ENCODE measurements at regions not wholly inside any gene's neighbourhood (a gene's known extent, or its start where the extent isn't known, plus 50 kb on each side); places are given as distances from the start of the nearest gene placed in this dataset.

- TF ChIP-seq POLR2A (IDR thresholded peaks at IDR 0.05) (no peak), CTCF (IDR thresholded peaks at IDR 0.05) (no peak)
- intact Hi-C loops (cut with DNase I; ENCODE audit: low total_unique reads), result loop anchor here (10.0 kb wide), 1 partner anchor 136 kb away; no protein-coding TSS in a partner anchor
- DNase-seq (ENCODE audit: low spot score in 2 of 2), result no peak
- H3K4me3 ChIP-seq (ENCODE audit: low read depth, poor library complexity, severe bottlenecking), result no peak overlapping the region
- WGBS, 2 donors, result 86 to 90% methylated on average over 4 of the region's 4 CpGs
These were observed 63.7 kb upstream of the EED start for GRCh38 chr11:86180851-86181250.

GRCh38 chr11:86180423-86180822 is 64.1 kb upstream of the EED start:
- intact Hi-C loops (cut with DNase I; ENCODE audit: low total_unique reads), result loop anchor here (10.0 kb wide), 1 partner anchor 136 kb away; no protein-coding TSS in a partner anchor
- no peak for DNase-seq (ENCODE audit: low spot score in 2 of 2)
- no peak overlapping the region for H3K4me3 ChIP-seq (ENCODE audit: low read depth, poor library complexity, severe bottlenecking)
- TF ChIP-seq POLR2A (IDR thresholded peaks at IDR 0.05) (no peak), CTCF (IDR thresholded peaks at IDR 0.05) (no peak)
- WGBS, 2 donors, result 82 to 87% methylated on average over 6 of the region's 6 CpGs

- no peak for DNase-seq (ENCODE audit: low spot score in 2 of 2)
- WGBS, 2 donors, result 76 to 80% methylated on average over 5 of the region's 5 CpGs
- no peak overlapping the region for H3K4me3 ChIP-seq (ENCODE audit: low read depth, poor library complexity, severe bottlenecking)
- intact Hi-C loops (cut with DNase I; ENCODE audit: low total_unique reads), result loop anchor here (10.0 kb wide), 1 partner anchor 135 kb away; no protein-coding TSS in a partner anchor
- TF ChIP-seq CTCF (IDR thresholded peaks at IDR 0.05), result no peak
- no peak for TF ChIP-seq POLR2A (IDR thresholded peaks at IDR 0.05)
These were observed 64.9 kb upstream of the EED start for GRCh38 chr11:86179646-86180064.

GRCh38 chr11:86177302-86177701 is 67.3 kb upstream of the EED start:
- no peak for TF ChIP-seq POLR2A (IDR thresholded peaks at IDR 0.05)
- intact Hi-C loops (cut with DNase I; ENCODE audit: low total_unique reads), result no loop called here
- H3K4me3 ChIP-seq (ENCODE audit: low read depth, poor library complexity, severe bottlenecking), result no peak overlapping the region
- DNase-seq (ENCODE audit: low spot score in 2 of 2), result no peak

- DNase-seq (ENCODE audit: low spot score in 2 of 2), result no peak
- no peak overlapping the region for H3K4me3 ChIP-seq (ENCODE audit: low read depth, poor library complexity, severe bottlenecking)
- 44 to 50% methylated on average over 4 of the region's 4 CpGs for WGBS, 2 donors
- TF ChIP-seq CTCF (IDR thresholded peaks at IDR 0.05) (no peak), POLR2A (IDR thresholded peaks at IDR 0.05) (no peak)
- intact Hi-C loops (cut with DNase I; ENCODE audit: low total_unique reads), result no loop called here
These were observed 68.2 kb upstream of the EED start for GRCh38 chr11:86176165-86176884.

- no peak for DNase-seq (ENCODE audit: low spot score in 2 of 2)
- H3K4me3 ChIP-seq (ENCODE audit: low read depth, poor library complexity, severe bottlenecking), result no peak overlapping the region
- intact Hi-C loops (cut with DNase I; ENCODE audit: low total_unique reads), result no loop called here
- no peak for TF ChIP-seq POLR2A (IDR thresholded peaks at IDR 0.05)
- TF ChIP-seq CTCF (IDR thresholded peaks at IDR 0.05), result no peak
- 96% methylated on average over 2 of the region's 2 CpGs for WGBS, 2 donors
These were observed 68.9 kb upstream of the EED start for GRCh38 chr11:86175626-86176025.

Measured in lower leg skin (tissue), 4 donors.